ENCODE measurements at regions not wholly inside any gene's neighbourhood (a gene's known extent, or its start where the extent isn't known, plus 50 kb on each side); places are given as distances from the start of the nearest gene placed in this dataset.

DNA sequence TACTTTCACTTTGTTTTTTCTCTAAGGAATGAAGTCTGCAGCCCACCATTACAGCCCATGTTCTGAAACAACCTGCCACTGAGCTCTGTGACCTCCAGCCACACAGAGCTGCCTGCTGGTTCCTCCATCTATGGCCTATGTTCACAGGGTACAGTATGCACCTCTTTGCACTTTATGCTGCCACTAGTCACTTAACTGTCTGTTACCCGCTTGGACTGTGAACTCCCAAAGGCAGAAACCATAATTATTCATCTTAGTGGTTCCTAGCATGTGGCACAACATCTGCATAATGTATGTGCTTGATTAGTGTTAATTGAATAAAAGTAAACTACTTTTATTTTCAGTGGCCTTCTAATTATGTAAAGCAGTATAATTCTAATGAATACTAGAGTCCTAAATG is 95.5 kb upstream of the BET1 start:
- no peak for TF ChIP-seq POLR2A (IDR thresholded peaks at IDR 0.05)
- TF ChIP-seq, protein P1, sequence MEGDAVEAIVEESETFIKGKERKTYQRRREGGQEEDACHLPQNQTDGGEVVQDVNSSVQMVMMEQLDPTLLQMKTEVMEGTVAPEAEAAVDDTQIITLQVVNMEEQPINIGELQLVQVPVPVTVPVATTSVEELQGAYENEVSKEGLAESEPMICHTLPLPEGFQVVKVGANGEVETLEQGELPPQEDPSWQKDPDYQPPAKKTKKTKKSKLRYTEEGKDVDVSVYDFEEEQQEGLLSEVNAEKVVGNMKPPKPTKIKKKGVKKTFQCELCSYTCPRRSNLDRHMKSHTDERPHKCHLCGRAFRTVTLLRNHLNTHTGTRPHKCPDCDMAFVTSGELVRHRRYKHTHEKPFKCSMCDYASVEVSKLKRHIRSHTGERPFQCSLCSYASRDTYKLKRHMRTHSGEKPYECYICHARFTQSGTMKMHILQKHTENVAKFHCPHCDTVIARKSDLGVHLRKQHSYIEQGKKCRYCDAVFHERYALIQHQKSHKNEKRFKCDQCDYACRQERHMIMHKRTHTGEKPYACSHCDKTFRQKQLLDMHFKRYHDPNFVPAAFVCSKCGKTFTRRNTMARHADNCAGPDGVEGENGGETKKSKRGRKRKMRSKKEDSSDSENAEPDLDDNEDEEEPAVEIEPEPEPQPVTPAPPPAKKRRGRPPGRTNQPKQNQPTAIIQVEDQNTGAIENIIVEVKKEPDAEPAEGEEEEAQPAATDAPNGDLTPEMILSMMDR (IDR thresholded peaks at IDR 0.05), result no peak
- WGBS, 4 donors, result 88 to 100% (median 94%) methylated on average over 1 of the region's 1 CpG
- Histone ChIP-seq H3K36me3 (no peaks in the 10 kb centered on the region), H3K27ac (no peak overlapping the region), H3K9me3 (peaks cover 0 to 12% (median 0%) of the 10 kb centered on the region in 12 donors), H3K4me1 (no peaks in the 10 kb centered on the region), H3K4me3 (no peak overlapping the region), H3K27me3 (no peaks in the 10 kb centered on the region)
- intact Hi-C loops (cut with DNase I), result loop anchor here in 1 of 10 donors (10.0 kb wide), 1 partner anchor 125 kb away; no protein-coding TSS in a partner anchor
- ATAC-seq (no peak), DNase-seq (no peak)

DNA sequence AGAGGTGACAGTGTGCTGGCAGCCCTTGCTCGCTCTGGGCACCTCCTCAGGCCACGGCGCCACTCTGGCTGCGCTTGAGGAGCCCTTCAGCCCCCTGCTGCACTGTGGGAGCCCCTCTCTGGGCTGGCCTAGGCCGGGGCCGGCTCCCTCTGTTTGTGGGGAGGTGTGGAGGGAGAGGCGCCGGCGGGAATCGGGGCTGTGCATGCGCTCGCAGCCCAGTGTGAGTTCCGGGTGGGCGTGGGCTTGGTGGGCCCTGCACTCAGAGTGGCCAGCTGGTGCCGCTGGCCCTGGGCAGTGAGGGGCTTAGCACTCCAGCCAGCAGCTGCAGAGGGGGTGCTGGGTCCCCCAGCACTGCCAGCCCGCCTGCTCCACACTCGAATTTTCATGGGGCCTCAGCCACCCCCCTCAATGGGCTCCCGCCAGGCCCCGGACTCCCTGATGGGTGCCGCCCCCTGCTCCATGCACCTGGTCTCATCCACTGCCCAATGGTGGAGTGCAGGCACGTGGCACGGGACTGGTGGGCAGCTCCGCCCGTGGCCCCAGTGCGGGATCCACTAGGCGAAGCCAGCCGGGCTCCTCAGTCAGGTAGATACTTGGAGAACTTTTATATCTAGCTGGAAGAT is 96.7 kb upstream of the BET1 start:
- no peaks in the 10 kb centered on the region for H3K27me3 ChIP-seq
- WGBS, 4 donors, result 94 to 97% (median 95%) methylated on average over 12 to 27 of the region's 27 CpGs
- H3K4me3 ChIP-seq, result no peak overlapping the region
- no peaks in the 10 kb centered on the region for H3K4me1 ChIP-seq
- H3K36me3 ChIP-seq, result no peaks in the 10 kb centered on the region
- intact Hi-C loops (cut with DNase I), result no loop called here
- ATAC-seq (no peak), DNase-seq (no peak)
- peaks cover 0 to 12% (median 0%) of the 10 kb centered on the region in 12 donors for H3K9me3 ChIP-seq
- no peak overlapping the region for H3K27ac ChIP-seq
- TF ChIP-seq, protein P1 (IDR thresholded peaks at IDR 0.05), result no peak
- TF ChIP-seq POLR2A (IDR thresholded peaks at IDR 0.05), result no peak

DNA sequence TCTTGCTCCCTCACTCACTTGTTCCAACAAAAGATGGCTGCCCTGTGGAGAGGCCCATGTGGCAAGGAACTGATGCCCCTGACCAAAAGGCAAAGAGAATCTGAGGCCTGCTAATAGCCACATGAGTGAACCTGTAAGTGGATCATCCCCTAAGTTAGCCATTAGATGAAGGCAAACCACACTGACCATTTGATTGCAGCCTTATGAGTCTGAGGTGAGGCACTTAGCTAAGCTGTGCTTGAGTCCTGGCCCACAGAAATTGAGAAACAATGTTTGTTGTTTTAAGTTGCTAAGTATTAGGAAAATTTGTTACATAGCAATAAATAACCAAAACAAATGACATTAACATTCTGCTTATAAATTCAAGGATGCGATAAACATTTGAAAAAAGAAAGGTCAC is 100.1 kb upstream of the BET1 start:
- Histone ChIP-seq H3K9me3 (peaks cover 0 to 12% (median 0%) of the 10 kb centered on the region in 12 donors), H3K4me1 (no peaks in the 10 kb centered on the region), H3K27me3 (no peaks in the 10 kb centered on the region), H3K4me3 (no peak overlapping the region), H3K27ac (no peak overlapping the region), H3K36me3 (no peaks in the 10 kb centered on the region)
- 51 to 100% (median 98%) methylated on average over 1 of the region's 1 CpG for WGBS, 4 donors
- TF ChIP-seq POLR2A (IDR thresholded peaks at IDR 0.05), result no peak
- TF ChIP-seq, protein P1 (IDR thresholded peaks at IDR 0.05), result no peak
- DNase-seq (no peak), ATAC-seq (no peak)
- intact Hi-C loops (cut with DNase I), result no loop called here

DNA sequence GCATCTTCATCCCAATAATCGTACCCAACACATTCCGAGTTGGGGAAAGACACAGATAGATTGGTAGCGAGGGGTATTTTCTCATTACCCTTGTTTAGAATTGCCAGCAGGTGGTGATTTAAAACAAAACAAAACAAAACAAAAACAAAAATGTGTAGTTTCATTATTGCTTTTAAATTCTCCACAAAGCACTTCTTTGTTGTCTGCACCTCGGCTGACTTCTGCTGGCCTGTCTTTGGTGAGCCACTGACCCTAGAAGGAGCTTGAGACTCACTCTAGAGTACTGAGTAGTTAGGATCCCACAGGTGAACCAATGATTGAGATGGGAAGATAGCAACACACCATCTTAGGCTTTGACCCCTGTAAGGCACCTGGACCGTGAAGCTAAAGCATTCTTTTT is 105.4 kb upstream of the BET1 start:
- TF ChIP-seq POLR2A (IDR thresholded peaks at IDR 0.05), result no peak
- TF ChIP-seq, protein P1 (IDR thresholded peaks at IDR 0.05), result no peak
- Histone ChIP-seq H3K27ac (no peak overlapping the region), H3K4me3 (no peak overlapping the region), H3K9me3 (no peaks in the 10 kb centered on the region), H3K4me1 (no peaks in the 10 kb centered on the region), H3K27me3 (no peaks in the 10 kb centered on the region), H3K36me3 (no peaks in the 10 kb centered on the region)
- ATAC-seq (no peak), DNase-seq (no peak)
- intact Hi-C loops (cut with DNase I), result no loop called here
- 94 to 97% (median 96%) methylated on average over 5 of the region's 5 CpGs for WGBS, 4 donors
